ENCODE measurements at regions not wholly inside any gene's neighbourhood (a gene's known extent, or its start where the extent isn't known, plus 50 kb on each side); places are given as distances from the start of the nearest gene placed in this dataset.
"Not testable (repeated sequence)": the region's sequence is repeated elsewhere in the genome, so short reads cannot be mapped to it uniquely, and the experiment has no call there.

GRCh38 chr2:8558096-8558495 is 123.8 kb upstream of the ID2 start:
- Histone ChIP-seq H3K36me3 (ENCODE audit: insufficient read depth, low read depth, low read length) (no peaks in the 10 kb centered on the region), H3K27ac (ENCODE audit: low read length) (no peak overlapping the region), H3K27me3 (ENCODE audit: insufficient read depth, low read length) (no peaks in the 10 kb centered on the region), H3K4me3 (ENCODE audit: low read length) (no peak overlapping the region), H3K9ac (ENCODE audit: low read depth, low read length) (no peak overlapping the region), H3K9me3 (ENCODE audit: insufficient read depth, low read depth, low read length) (peaks cover 21% of the 10 kb centered on the region), H3K4me1 (ENCODE audit: insufficient read depth, low read length) (no peaks in the 10 kb centered on the region)

- no peaks in the 10 kb centered on the region for H3K27me3 ChIP-seq (ENCODE audit: insufficient read depth, low read length)
- no peak overlapping the region for H3K27ac ChIP-seq (ENCODE audit: low read length)
- no peak overlapping the region for H3K4me3 ChIP-seq (ENCODE audit: low read length)
- H3K9ac ChIP-seq (ENCODE audit: low read depth, low read length) = no peak overlapping the region
- H3K9me3 ChIP-seq (ENCODE audit: insufficient read depth, low read depth, low read length) = peaks cover 21% of the 10 kb centered on the region
- no peaks in the 10 kb centered on the region for H3K36me3 ChIP-seq (ENCODE audit: insufficient read depth, low read depth, low read length)
- H3K4me1 ChIP-seq (ENCODE audit: insufficient read depth, low read length) = no peaks in the 10 kb centered on the region
Measured at GRCh38 chr2:8558956-8559355, 122.9 kb upstream of the ID2 start.

GRCh38 chr2:8559805-8560204 is 122.1 kb upstream of the ID2 start:
- H3K4me3 ChIP-seq (ENCODE audit: low read length) = no peak overlapping the region
- H3K4me1 ChIP-seq (ENCODE audit: insufficient read depth, low read length) = no peaks in the 10 kb centered on the region
- no peak overlapping the region for H3K27ac ChIP-seq (ENCODE audit: low read length)
- no peaks in the 10 kb centered on the region for H3K27me3 ChIP-seq (ENCODE audit: insufficient read depth, low read length)
- H3K36me3 ChIP-seq (ENCODE audit: insufficient read depth, low read depth, low read length) = no peaks in the 10 kb centered on the region
- peaks cover 21% of the 10 kb centered on the region for H3K9me3 ChIP-seq (ENCODE audit: insufficient read depth, low read depth, low read length)
- H3K9ac ChIP-seq (ENCODE audit: low read depth, low read length) = no peak overlapping the region

GRCh38 chr2:8561692-8562091 is 120.2 kb upstream of the ID2 start:
- not testable (repeated sequence) for H3K36me3 ChIP-seq (ENCODE audit: insufficient read depth, low read depth, low read length); H3K27ac ChIP-seq (ENCODE audit: low read length); H3K9ac ChIP-seq (ENCODE audit: low read depth, low read length); H3K4me1 ChIP-seq (ENCODE audit: insufficient read depth, low read length); H3K27me3 ChIP-seq (ENCODE audit: insufficient read depth, low read length); H3K4me3 ChIP-seq (ENCODE audit: low read length)
- H3K9me3 ChIP-seq (ENCODE audit: insufficient read depth, low read depth, low read length) = peaks cover 21% of the 10 kb centered on the region

- H3K9ac ChIP-seq (ENCODE audit: low read depth, low read length) = no peak overlapping the region
- no peaks in the 10 kb centered on the region for H3K36me3 ChIP-seq (ENCODE audit: insufficient read depth, low read depth, low read length)
- no peaks in the 10 kb centered on the region for H3K4me1 ChIP-seq (ENCODE audit: insufficient read depth, low read length)
- no peaks in the 10 kb centered on the region for H3K27me3 ChIP-seq (ENCODE audit: insufficient read depth, low read length)
- H3K4me3 ChIP-seq (ENCODE audit: low read length) = no peak overlapping the region
- peaks cover 13% of the 10 kb centered on the region; the same call in 1 of the 2 replicates for H3K9me3 ChIP-seq (ENCODE audit: insufficient read depth, low read depth, low read length)
- no peak overlapping the region for H3K27ac ChIP-seq (ENCODE audit: low read length)
Measured at GRCh38 chr2:8563814-8564474, 117.9 kb upstream of the ID2 start.

- Histone ChIP-seq H3K4me3 (ENCODE audit: low read length) (no peak overlapping the region), H3K36me3 (ENCODE audit: insufficient read depth, low read depth, low read length) (no peaks in the 10 kb centered on the region), H3K9me3 (ENCODE audit: insufficient read depth, low read depth, low read length) (peaks cover 8% of the 10 kb centered on the region; the same call in 1 of the 2 replicates), H3K4me1 (ENCODE audit: insufficient read depth, low read length) (no peaks in the 10 kb centered on the region), H3K27ac (ENCODE audit: low read length) (no peak overlapping the region), H3K9ac (ENCODE audit: low read depth, low read length) (no peak overlapping the region), H3K27me3 (ENCODE audit: insufficient read depth, low read length) (no peaks in the 10 kb centered on the region)
Measured at GRCh38 chr2:8564475-8564874, 117.4 kb upstream of the ID2 start.

GRCh38 chr2:8565399-8566154 is 116.3 kb upstream of the ID2 start:
- Histone ChIP-seq H3K36me3 (ENCODE audit: insufficient read depth, low read depth, low read length) (no peaks in the 10 kb centered on the region), H3K4me1 (ENCODE audit: insufficient read depth, low read length) (no peaks in the 10 kb centered on the region), H3K4me3 (ENCODE audit: low read length) (no peak overlapping the region), H3K27me3 (ENCODE audit: insufficient read depth, low read length) (no peaks in the 10 kb centered on the region), H3K27ac (ENCODE audit: low read length) (no peak overlapping the region), H3K9ac (ENCODE audit: low read depth, low read length) (no peak overlapping the region), H3K9me3 (ENCODE audit: insufficient read depth, low read depth, low read length) (peaks cover 8% of the 10 kb centered on the region; the same call in 1 of the 2 replicates)

- H3K4me1 ChIP-seq (ENCODE audit: insufficient read depth, low read length) = no peaks in the 10 kb centered on the region
- no peak overlapping the region for H3K27ac ChIP-seq (ENCODE audit: low read length)
- H3K36me3 ChIP-seq (ENCODE audit: insufficient read depth, low read depth, low read length) = no peaks in the 10 kb centered on the region
Measured at GRCh38 chr2:8566155-8566670, 115.6 kb upstream of the ID2 start.

GRCh38 chr2:8566774-8567468 is 114.9 kb upstream of the ID2 start:
- H3K4me1 ChIP-seq (ENCODE audit: insufficient read depth, low read length) = no peaks in the 10 kb centered on the region
- H3K4me3 ChIP-seq (ENCODE audit: low read length) = no peak overlapping the region
- no peak overlapping the region for H3K9ac ChIP-seq (ENCODE audit: low read depth, low read length)
- H3K27me3 ChIP-seq (ENCODE audit: insufficient read depth, low read length) = no peaks in the 10 kb centered on the region
- peaks cover 6% of the 10 kb centered on the region; the same call in 1 of the 2 replicates for H3K9me3 ChIP-seq (ENCODE audit: insufficient read depth, low read depth, low read length)
- H3K36me3 ChIP-seq (ENCODE audit: insufficient read depth, low read depth, low read length) = no peaks in the 10 kb centered on the region
- H3K27ac ChIP-seq (ENCODE audit: low read length) = no peak overlapping the region

More at GRCh38 chr2:8566155-8566670, 115.6 kb upstream of the ID2 start:
- Histone ChIP-seq H3K27me3 (ENCODE audit: insufficient read depth, low read length) (no peaks in the 10 kb centered on the region), H3K9me3 (ENCODE audit: insufficient read depth, low read depth, low read length) (peaks cover 8% of the 10 kb centered on the region; the same call in 1 of the 2 replicates), H3K4me3 (ENCODE audit: low read length) (no peak overlapping the region), H3K9ac (ENCODE audit: low read depth, low read length) (no peak overlapping the region)

GRCh38 chr2:8567469-8568260 is 114.2 kb upstream of the ID2 start:
- Histone ChIP-seq H3K4me1 (ENCODE audit: insufficient read depth, low read length) (no peaks in the 10 kb centered on the region), H3K36me3 (ENCODE audit: insufficient read depth, low read depth, low read length) (no peaks in the 10 kb centered on the region), H3K4me3 (ENCODE audit: low read length) (no peak overlapping the region), H3K9ac (ENCODE audit: low read depth, low read length) (no peak overlapping the region), H3K27ac (ENCODE audit: low read length) (no peak overlapping the region), H3K9me3 (ENCODE audit: insufficient read depth, low read depth, low read length) (no peaks in the 10 kb centered on the region), H3K27me3 (ENCODE audit: insufficient read depth, low read length) (no peaks in the 10 kb centered on the region)
